ENCODE measurements at regions not wholly inside any gene's neighbourhood (a gene's known extent, or its start where the extent isn't known, plus 50 kb on each side); places are given as distances from the start of the nearest gene placed in this dataset.

GRCh38 chr5:101917166-101917565 is 378.9 kb downstream of the SLCO4C1 start:
- TF ChIP-seq TOX (CRISPR knock-in tag; IDR thresholded peaks at IDR 0.05; ENCODE audit: borderline replicate concordance) (no peak), ZNF8 (CRISPR knock-in tag; IDR thresholded peaks at IDR 0.05) (no peak), PPARA (CRISPR knock-in tag; IDR thresholded peaks at IDR 0.05; ENCODE audit: borderline replicate concordance) (no peak), GLIS3 (CRISPR knock-in tag; IDR thresholded peaks at IDR 0.05) (no peak), SNAI2 (CRISPR knock-in tag; IDR thresholded peaks at IDR 0.05) (no peak), CSDC2 (CRISPR knock-in tag; IDR thresholded peaks at IDR 0.05) (no peak), TCF4 (CRISPR knock-in tag; IDR thresholded peaks at IDR 0.05; ENCODE audit: borderline replicate concordance) (no peak), RARB (CRISPR knock-in tag; IDR thresholded peaks at IDR 0.05) (no peak), ZC3H10 (CRISPR knock-in tag; IDR thresholded peaks at IDR 0.05) (no peak), OSR1 (CRISPR knock-in tag; IDR thresholded peaks at IDR 0.05) (no peak)
- TF ChIP-seq, protein P1, sequence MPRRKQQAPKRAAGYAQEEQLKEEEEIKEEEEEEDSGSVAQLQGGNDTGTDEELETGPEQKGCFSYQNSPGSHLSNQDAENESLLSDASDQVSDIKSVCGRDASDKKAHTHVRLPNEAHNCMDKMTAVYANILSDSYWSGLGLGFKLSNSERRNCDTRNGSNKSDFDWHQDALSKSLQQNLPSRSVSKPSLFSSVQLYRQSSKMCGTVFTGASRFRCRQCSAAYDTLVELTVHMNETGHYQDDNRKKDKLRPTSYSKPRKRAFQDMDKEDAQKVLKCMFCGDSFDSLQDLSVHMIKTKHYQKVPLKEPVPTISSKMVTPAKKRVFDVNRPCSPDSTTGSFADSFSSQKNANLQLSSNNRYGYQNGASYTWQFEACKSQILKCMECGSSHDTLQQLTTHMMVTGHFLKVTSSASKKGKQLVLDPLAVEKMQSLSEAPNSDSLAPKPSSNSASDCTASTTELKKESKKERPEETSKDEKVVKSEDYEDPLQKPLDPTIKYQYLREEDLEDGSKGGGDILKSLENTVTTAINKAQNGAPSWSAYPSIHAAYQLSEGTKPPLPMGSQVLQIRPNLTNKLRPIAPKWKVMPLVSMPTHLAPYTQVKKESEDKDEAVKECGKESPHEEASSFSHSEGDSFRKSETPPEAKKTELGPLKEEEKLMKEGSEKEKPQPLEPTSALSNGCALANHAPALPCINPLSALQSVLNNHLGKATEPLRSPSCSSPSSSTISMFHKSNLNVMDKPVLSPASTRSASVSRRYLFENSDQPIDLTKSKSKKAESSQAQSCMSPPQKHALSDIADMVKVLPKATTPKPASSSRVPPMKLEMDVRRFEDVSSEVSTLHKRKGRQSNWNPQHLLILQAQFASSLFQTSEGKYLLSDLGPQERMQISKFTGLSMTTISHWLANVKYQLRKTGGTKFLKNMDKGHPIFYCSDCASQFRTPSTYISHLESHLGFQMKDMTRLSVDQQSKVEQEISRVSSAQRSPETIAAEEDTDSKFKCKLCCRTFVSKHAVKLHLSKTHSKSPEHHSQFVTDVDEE (CRISPR knock-in tag; IDR thresholded peaks at IDR 0.05) = no peak
- ATAC-seq = no peak

- no peak for ATAC-seq
- TF ChIP-seq, protein P2, sequence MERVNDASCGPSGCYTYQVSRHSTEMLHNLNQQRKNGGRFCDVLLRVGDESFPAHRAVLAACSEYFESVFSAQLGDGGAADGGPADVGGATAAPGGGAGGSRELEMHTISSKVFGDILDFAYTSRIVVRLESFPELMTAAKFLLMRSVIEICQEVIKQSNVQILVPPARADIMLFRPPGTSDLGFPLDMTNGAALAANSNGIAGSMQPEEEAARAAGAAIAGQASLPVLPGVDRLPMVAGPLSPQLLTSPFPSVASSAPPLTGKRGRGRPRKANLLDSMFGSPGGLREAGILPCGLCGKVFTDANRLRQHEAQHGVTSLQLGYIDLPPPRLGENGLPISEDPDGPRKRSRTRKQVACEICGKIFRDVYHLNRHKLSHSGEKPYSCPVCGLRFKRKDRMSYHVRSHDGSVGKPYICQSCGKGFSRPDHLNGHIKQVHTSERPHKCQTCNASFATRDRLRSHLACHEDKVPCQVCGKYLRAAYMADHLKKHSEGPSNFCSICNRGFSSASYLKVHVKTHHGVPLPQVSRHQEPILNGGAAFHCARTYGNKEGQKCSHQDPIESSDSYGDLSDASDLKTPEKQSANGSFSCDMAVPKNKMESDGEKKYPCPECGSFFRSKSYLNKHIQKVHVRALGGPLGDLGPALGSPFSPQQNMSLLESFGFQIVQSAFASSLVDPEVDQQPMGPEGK (CRISPR knock-in tag; IDR thresholded peaks at IDR 0.05; ENCODE audit: borderline replicate concordance) = no peak
- TF ChIP-seq ZNF8 (CRISPR knock-in tag; IDR thresholded peaks at IDR 0.05) (no peak), OSR1 (CRISPR knock-in tag; IDR thresholded peaks at IDR 0.05) (no peak), CSDC2 (CRISPR knock-in tag; IDR thresholded peaks at IDR 0.05) (no peak), GLIS3 (CRISPR knock-in tag; IDR thresholded peaks at IDR 0.05) (no peak), ZFP30 (CRISPR knock-in tag; IDR thresholded peaks at IDR 0.05) (no peak), ISL1 (CRISPR knock-in tag; IDR thresholded peaks at IDR 0.05) (no peak)
- TF ChIP-seq, protein P1 (CRISPR knock-in tag; IDR thresholded peaks at IDR 0.05) = no peak
Measured at GRCh38 chr5:101915554-101915953, 380.5 kb downstream of the SLCO4C1 start.

DNA sequence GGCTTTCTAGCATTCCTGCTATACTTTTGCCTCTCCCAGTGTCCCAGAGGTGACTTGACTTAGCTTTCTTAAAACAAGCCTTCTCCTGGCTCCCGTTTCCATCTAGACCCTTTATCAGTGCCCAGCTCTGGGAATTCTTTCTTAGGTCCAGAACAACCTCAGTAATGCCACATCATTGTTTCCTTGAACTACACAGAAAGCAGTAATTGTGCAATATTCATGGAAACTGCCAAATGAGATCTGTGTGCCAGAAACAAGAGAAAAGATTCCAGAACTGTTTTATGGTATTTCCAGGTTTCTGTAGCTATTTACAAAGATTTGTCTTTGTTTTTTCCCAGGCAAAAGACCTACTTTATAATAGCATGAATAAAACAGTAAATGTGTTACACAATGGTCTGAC is 391.3 kb downstream of the SLCO4C1 start:
- ATAC-seq = no peak
- TF ChIP-seq BACH2 (CRISPR knock-in tag; IDR thresholded peaks at IDR 0.05; ENCODE audit: borderline replicate concordance) (no peak), PPARA (CRISPR knock-in tag; IDR thresholded peaks at IDR 0.05; ENCODE audit: borderline replicate concordance) (no peak), ARNTL (CRISPR knock-in tag; IDR thresholded peaks at IDR 0.05; ENCODE audit: borderline replicate concordance, low read depth) (no peak), TCF4 (CRISPR knock-in tag; IDR thresholded peaks at IDR 0.05; ENCODE audit: borderline replicate concordance) (no peak), ISL1 (CRISPR knock-in tag; IDR thresholded peaks at IDR 0.05) (no peak), OSR1 (CRISPR knock-in tag; IDR thresholded peaks at IDR 0.05) (no peak), ZNF565 (CRISPR knock-in tag; conservative IDR thresholded peaks at IDR 0.05; ENCODE audit: low read depth) (no peak), ZFP30 (CRISPR knock-in tag; IDR thresholded peaks at IDR 0.05) (no peak), CSDC2 (CRISPR knock-in tag; IDR thresholded peaks at IDR 0.05) (no peak), ZC3H10 (CRISPR knock-in tag; IDR thresholded peaks at IDR 0.05) (no peak), SNAI2 (CRISPR knock-in tag; IDR thresholded peaks at IDR 0.05) (no peak), ESRRG (CRISPR knock-in tag; IDR thresholded peaks at IDR 0.05) (no peak)
- TF ChIP-seq, protein P3, sequence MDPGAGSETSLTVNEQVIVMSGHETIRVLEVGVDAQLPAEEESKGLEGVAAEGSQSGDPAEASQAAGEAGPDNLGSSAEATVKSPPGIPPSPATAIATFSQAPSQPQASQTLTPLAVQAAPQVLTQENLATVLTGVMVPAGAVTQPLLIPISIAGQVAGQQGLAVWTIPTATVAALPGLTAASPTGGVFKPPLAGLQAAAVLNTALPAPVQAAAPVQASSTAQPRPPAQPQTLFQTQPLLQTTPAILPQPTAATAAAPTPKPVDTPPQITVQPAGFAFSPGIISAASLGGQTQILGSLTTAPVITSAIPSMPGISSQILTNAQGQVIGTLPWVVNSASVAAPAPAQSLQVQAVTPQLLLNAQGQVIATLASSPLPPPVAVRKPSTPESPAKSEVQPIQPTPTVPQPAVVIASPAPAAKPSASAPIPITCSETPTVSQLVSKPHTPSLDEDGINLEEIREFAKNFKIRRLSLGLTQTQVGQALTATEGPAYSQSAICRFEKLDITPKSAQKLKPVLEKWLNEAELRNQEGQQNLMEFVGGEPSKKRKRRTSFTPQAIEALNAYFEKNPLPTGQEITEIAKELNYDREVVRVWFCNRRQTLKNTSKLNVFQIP (CRISPR knock-in tag; IDR thresholded peaks at IDR 0.05; ENCODE audit: borderline replicate concordance, low read depth) = no peak
- TF ChIP-seq, protein P2 (CRISPR knock-in tag; IDR thresholded peaks at IDR 0.05; ENCODE audit: borderline replicate concordance) = no peak
- TF ChIP-seq, protein P1 (CRISPR knock-in tag; IDR thresholded peaks at IDR 0.05) = no peak
- TF ChIP-seq, protein P4, sequence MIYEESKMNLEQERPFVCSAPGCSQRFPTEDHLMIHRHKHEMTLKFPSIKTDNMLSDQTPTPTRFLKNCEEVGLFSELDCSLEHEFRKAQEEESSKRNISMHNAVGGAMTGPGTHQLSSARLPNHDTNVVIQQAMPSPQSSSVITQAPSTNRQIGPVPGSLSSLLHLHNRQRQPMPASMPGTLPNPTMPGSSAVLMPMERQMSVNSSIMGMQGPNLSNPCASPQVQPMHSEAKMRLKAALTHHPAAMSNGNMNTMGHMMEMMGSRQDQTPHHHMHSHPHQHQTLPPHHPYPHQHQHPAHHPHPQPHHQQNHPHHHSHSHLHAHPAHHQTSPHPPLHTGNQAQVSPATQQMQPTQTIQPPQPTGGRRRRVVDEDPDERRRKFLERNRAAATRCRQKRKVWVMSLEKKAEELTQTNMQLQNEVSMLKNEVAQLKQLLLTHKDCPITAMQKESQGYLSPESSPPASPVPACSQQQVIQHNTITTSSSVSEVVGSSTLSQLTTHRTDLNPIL (CRISPR knock-in tag; IDR thresholded peaks at IDR 0.05; ENCODE audit: low read depth) = no peak
